ENCODE measurements at regions not wholly inside any gene's neighbourhood (a gene's known extent, or its start where the extent isn't known, plus 50 kb on each side); places are given as distances from the start of the nearest gene placed in this dataset.

DNA sequence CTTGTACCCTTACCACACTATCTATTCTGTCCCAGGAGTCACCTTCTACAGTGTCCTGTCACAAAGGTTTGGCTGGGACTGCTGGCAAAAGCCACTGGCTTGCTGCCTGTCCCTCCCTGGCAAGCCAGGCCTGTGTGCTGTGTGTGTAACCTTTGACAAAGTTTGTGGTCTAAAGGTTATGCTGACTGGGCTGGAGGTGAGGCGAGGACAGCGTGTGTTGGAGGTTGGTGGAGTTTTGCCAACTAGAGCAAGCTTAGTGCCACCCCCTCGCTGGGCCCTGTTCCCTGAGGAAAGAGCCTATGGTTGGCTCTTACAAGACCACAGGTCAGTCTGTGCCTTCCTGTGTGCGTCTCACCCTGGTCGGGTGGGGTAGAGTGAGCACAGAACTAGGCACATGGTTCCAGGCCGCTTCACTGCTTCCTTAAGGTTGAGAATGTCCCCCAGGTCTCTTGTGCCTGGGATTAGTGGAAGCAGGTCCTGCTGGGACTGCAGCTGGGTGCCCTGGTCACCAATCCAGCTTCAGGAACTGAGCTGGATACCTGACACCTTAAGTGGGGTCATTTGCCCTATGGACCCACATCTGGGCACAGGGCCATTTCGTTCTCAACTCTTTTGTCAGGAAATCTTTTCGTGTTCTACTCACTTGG lies 152.2 kb downstream of the GADD45G start (continued):
- TF ChIP-seq, protein P1, sequence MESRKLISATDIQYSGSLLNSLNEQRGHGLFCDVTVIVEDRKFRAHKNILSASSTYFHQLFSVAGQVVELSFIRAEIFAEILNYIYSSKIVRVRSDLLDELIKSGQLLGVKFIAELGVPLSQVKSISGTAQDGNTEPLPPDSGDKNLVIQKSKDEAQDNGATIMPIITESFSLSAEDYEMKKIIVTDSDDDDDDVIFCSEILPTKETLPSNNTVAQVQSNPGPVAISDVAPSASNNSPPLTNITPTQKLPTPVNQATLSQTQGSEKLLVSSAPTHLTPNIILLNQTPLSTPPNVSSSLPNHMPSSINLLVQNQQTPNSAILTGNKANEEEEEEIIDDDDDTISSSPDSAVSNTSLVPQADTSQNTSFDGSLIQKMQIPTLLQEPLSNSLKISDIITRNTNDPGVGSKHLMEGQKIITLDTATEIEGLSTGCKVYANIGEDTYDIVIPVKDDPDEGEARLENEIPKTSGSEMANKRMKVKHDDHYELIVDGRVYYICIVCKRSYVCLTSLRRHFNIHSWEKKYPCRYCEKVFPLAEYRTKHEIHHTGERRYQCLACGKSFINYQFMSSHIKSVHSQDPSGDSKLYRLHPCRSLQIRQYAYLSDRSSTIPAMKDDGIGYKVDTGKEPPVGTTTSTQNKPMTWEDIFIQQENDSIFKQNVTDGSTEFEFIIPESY (IDR thresholded peaks at IDR 0.05; ENCODE audit: borderline replicate concordance, low read depth): no peak
- TF ChIP-seq RXRA (IDR thresholded peaks at IDR 0.05; ENCODE audit: borderline replicate concordance, low read depth) (no peak), NRF1 (IDR thresholded peaks at IDR 0.05; ENCODE audit: low read depth, low read length) (no peak), FOXM1 (IDR thresholded peaks at IDR 0.05; ENCODE audit: low read depth) (no peak), JUND (IDR thresholded peaks at IDR 0.05) (no peak), NFIC (IDR thresholded peaks at IDR 0.05; ENCODE audit: borderline replicate concordance) (no peak), GATA2 (CRISPR knock-in tag; IDR thresholded peaks at IDR 0.05) (no peak)
- TF ChIP-seq, protein P2, sequence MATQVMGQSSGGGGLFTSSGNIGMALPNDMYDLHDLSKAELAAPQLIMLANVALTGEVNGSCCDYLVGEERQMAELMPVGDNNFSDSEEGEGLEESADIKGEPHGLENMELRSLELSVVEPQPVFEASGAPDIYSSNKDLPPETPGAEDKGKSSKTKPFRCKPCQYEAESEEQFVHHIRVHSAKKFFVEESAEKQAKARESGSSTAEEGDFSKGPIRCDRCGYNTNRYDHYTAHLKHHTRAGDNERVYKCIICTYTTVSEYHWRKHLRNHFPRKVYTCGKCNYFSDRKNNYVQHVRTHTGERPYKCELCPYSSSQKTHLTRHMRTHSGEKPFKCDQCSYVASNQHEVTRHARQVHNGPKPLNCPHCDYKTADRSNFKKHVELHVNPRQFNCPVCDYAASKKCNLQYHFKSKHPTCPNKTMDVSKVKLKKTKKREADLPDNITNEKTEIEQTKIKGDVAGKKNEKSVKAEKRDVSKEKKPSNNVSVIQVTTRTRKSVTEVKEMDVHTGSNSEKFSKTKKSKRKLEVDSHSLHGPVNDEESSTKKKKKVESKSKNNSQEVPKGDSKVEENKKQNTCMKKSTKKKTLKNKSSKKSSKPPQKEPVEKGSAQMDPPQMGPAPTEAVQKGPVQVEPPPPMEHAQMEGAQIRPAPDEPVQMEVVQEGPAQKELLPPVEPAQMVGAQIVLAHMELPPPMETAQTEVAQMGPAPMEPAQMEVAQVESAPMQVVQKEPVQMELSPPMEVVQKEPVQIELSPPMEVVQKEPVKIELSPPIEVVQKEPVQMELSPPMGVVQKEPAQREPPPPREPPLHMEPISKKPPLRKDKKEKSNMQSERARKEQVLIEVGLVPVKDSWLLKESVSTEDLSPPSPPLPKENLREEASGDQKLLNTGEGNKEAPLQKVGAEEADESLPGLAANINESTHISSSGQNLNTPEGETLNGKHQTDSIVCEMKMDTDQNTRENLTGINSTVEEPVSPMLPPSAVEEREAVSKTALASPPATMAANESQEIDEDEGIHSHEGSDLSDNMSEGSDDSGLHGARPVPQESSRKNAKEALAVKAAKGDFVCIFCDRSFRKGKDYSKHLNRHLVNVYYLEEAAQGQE (IDR thresholded peaks at IDR 0.05; ENCODE audit: low read depth, low read length): no peak

DNA sequence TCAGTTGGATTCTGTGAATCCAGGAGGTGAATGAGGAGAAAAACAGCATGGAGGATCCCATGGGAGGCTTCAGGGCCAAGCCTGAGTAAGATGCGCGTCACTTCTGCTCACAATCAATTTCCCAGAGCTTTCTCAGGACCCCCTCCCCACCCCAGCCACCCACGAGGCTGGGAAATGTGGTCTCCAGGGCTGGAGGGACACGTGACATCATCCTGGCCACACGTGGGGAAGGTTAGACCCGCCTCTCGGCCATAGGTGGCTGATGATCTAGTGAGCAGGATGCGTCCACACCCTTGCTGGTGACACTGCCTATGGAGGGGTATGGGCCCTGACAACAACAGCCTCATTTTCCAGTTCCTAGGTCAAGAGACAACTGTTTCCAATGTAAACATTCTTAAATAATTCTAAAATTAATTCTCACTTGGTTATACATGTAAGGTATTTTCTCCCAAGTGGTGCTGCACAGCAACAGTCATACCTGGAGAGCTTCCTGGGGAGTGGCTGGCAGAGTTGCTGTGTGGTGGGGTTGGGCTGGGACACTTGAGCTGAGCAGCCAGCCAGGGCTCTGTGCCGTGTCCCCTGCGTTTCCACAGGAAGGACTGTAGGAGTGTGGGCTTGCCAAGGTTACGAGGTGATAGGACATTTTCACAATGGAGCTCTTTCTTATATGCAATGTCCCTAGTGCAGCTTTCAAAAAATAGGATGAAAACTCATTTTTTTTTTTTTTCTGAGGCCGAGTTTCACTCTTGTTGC lies 153.1 kb downstream of the GADD45G start:
- no peaks in the 10 kb centered on the region for H3K79me2 ChIP-seq (ENCODE audit: insufficient read depth)
- ChIA-PET CTCF (interaction anchor here (0.8 to 1.8 kb wide), 2 partner anchors 43 to 291 kb away, joined by 3 to 5 read pairs; no protein-coding TSS in a partner anchor), POLR2A (no interaction called here)
- H3K4me1 ChIP-seq (ENCODE audit: control insufficient read depth in 1 of 2, insufficient read depth in 2 of 2, low read depth in 1 of 2, low read length in 1 of 2): peaks cover 0 to 20% of the 10 kb centered on the region in 2 experiments; a peak in 2 of 4 replicates
- H3K36me3 ChIP-seq (replicated peaks in 1 of 2; ENCODE audit: control insufficient read depth in 1 of 2, insufficient read depth in 2 of 2, low read length in 1 of 2): no peaks in the 10 kb centered on the region
- no peaks in the 10 kb centered on the region for H4K20me1 ChIP-seq (ENCODE audit: insufficient read depth)
- no peak overlapping the region for H2AFZ ChIP-seq (ENCODE audit: low read depth)
- H3K4me3 ChIP-seq (ENCODE audit: low read depth in 2 of 2, low read length in 1 of 2): no peak overlapping the region
- no peak for DNase-seq
- no peaks in the 10 kb centered on the region for H3K27me3 ChIP-seq (ENCODE audit: insufficient read depth)
- H3K9me3 ChIP-seq: no peaks in the 10 kb centered on the region
- WGBS (ENCODE audit: low lambda C conversion rate): 34% methylated on average over 10 of the region's 12 CpGs
- no peak overlapping the region for H3K4me2 ChIP-seq
- H3K9me2 ChIP-seq: no peaks in the 10 kb centered on the region
- H3K27ac ChIP-seq (ENCODE audit: low read depth in 2 of 2, low read length in 1 of 2): no peak overlapping the region
- H3K9ac ChIP-seq: no peak overlapping the region
- no peak for TF ChIP-seq RFX5 (IDR thresholded peaks at IDR 0.05; ENCODE audit: low read length)
- TF ChIP-seq, protein P3, sequence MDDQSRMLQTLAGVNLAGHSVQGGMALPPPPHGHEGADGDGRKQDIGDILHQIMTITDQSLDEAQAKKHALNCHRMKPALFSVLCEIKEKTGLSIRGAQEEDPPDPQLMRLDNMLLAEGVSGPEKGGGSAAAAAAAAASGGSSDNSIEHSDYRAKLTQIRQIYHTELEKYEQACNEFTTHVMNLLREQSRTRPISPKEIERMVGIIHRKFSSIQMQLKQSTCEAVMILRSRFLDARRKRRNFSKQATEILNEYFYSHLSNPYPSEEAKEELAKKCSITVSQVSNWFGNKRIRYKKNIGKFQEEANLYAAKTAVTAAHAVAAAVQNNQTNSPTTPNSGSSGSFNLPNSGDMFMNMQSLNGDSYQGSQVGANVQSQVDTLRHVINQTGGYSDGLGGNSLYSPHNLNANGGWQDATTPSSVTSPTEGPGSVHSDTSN (IDR thresholded peaks at IDR 0.05): no peak
- H3F3A ChIP-seq (replicated peaks; ENCODE audit: insufficient read depth): no peaks in the 10 kb centered on the region

All from SK-N-SH (cell line).